K562 (cell line): ENCODE measurements at regions not wholly inside any gene's neighbourhood (a gene's known extent, or its start where the extent isn't known, plus 50 kb on each side); places are given as distances from the start of the nearest gene placed in this dataset.

Experiments
- ATAC-seq: fragments of 200-7000 bp; cut with Tn5 transposase; 3 replicates; pipeline ENCODE4 v1.9.1; 2020; ENCODE audit warnings: moderate library complexity
- BruUV-seq: library from RNA; stranded (reverse); fragments of 400-500 nt; replicated peaks from 2 replicates; lab custom pipeline; 2021; lab: Mats Ljungman, UMichigan
- CTCF ChIA-PET: fragments of 300-600 bp; formaldehyde crosslinking; extraction: SDS; loops from one replicate; lab custom pipeline; 2021; ENCODE audit warnings: low intra/inter-chr PET ratio; lab: Yijun Ruan, JAX
- POLR2A ChIA-PET: fragments of 300-600, 350-650 bp; sonication (Branson Sonifier 250); formaldehyde crosslinking; extraction: SDS; loops from one replicate; lab custom pipeline; 2021; ENCODE audit warnings: antibody characterized with exemption, inconsistent platforms; lab: Yijun Ruan, JAX
- DNase-seq, 4 experiments: peaks; one replicate each; pipeline versions ENCODE4 v3.0.0 to v3.0.0-alpha.2; 2011 to 2018; ENCODE audit warnings: low spot score in 3 of 4, mixed read lengths in 3 of 4; ENCODE audit errors: extremely low read depth in 1 of 4
- FAIRE-seq: peaks from 2 replicates; lab custom pipeline; 2011; peaks lifted over from hg19 to GRCh38; lab: Jason Lieb, UNC
- H2AFZ ChIP-seq: 2 replicates; pipeline ENCODE4 v1.6.0; 2011; ENCODE audit warnings: low read depth, low read length, control low read depth, inconsistent platforms
- H3K27ac ChIP-seq: fragments of 200-600 bp; 3 replicates; pipeline ENCODE4 v1.8.0; 2011; ENCODE audit warnings: low read depth, mild to moderate bottlenecking, control low read depth, inconsistent platforms, low read length, moderate library complexity, mixed read lengths; ENCODE audit errors: extremely low read depth
- H3K27me3 ChIP-seq, 2 experiments: fragments of 300-600 bp in 1 of 2; 2 replicates in 1 of 2; 3 replicates in 1 of 2; pipeline versions ENCODE4 v1.6.0 to v1.8.0; 2011; ENCODE audit warnings: inconsistent platforms in 2 of 2, low read length in 2 of 2, mild to moderate bottlenecking in 1 of 2, mixed read lengths in 1 of 2, moderate library complexity in 1 of 2; ENCODE audit not compliant: control insufficient read depth in 2 of 2, insufficient read depth in 2 of 2
- H3K36me3 ChIP-seq: fragments of 300-600 bp; 3 replicates; pipeline ENCODE4 v1.8.0; 2011; ENCODE audit warnings: mild to moderate bottlenecking, low read length, inconsistent platforms; ENCODE audit not compliant: control insufficient read depth, insufficient read depth
- H3K4me1 ChIP-seq, 2 experiments: fragments of 200-600 bp in 1 of 2; replicated peaks in 1 of 2; 2 replicates in 1 of 2; 3 replicates in 1 of 2; pipeline versions ENCODE4 v1.5.1 to v1.8.0; 2011; ENCODE audit warnings: inconsistent platforms in 2 of 2, low read length in 2 of 2, mild to moderate bottlenecking in 1 of 2, mixed read lengths in 1 of 2, moderate library complexity in 1 of 2; ENCODE audit not compliant: control insufficient read depth in 2 of 2, insufficient read depth in 2 of 2
- H3K4me2 ChIP-seq: 2 replicates; pipeline ENCODE4 v1.6.1; 2011; ENCODE audit warnings: low read length, control low read depth, inconsistent platforms, mixed read lengths; ENCODE audit not compliant: insufficient read depth
- H3K4me3 ChIP-seq: fragments of 200-600 bp; sonication (generic), shearing (Covaris generic); 2 replicates; pipeline ENCODE4 v1.5.1; 2016; ENCODE audit warnings: control low read depth, inconsistent platforms
- H3K79me2 ChIP-seq: fragments of 200-600 bp; 3 replicates; pipeline ENCODE4 v1.8.0; 2011; ENCODE audit warnings: low read length, inconsistent platforms; ENCODE audit not compliant: control insufficient read depth, insufficient read depth
- H3K9ac ChIP-seq, 2 experiments: 2 replicates each; pipeline versions ENCODE4 v1.6.0 to v1.6.1; 2011; ENCODE audit warnings: low read depth in 2 of 2, low read length in 2 of 2, control low read depth in 1 of 2, inconsistent platforms in 1 of 2, mild to moderate bottlenecking in 1 of 2, mixed read lengths in 1 of 2; ENCODE audit not compliant: insufficient read depth in 1 of 2
- H3K9me1 ChIP-seq: one replicate; pipeline ENCODE4 v1.6.0; 2011; ENCODE audit warnings: inconsistent platforms, mild to moderate bottlenecking, low read length, moderate library complexity; ENCODE audit not compliant: control insufficient read depth, insufficient read depth
- H3K9me3 ChIP-seq: replicated peaks from 2 replicates; pipeline ENCODE4 v1.5.1; 2011; ENCODE audit warnings: low read depth, low read length, inconsistent platforms; ENCODE audit not compliant: control insufficient read depth, insufficient read depth
- H4K20me1 ChIP-seq: replicated peaks from 2 replicates; pipeline ENCODE4 v1.6.1; 2011; ENCODE audit warnings: low read length, inconsistent platforms, mixed read lengths; ENCODE audit not compliant: control insufficient read depth, insufficient read depth
- BACH1 ChIP-seq: fragments of 200-800 bp; sonication (Bioruptor generic); IDR thresholded peaks from 2 replicates; pipeline ENCODE4 v1.6.1; 2016; ENCODE audit warnings: missing genetic modification characterization, missing compliant biosample characterization
- RBFOX2 ChIP-seq: fragments of 200-400 bp; formaldehyde crosslinking; IDR thresholded peaks from 2 replicates; pipeline ENCODE4 v1.6.1; 2017; ENCODE audit warnings: low read depth, mild to moderate bottlenecking, low read length, moderate library complexity
- ZNF436 ChIP-seq: fragments of 250-450, 450-650 bp; sonication (Bioruptor Pico); formaldehyde crosslinking; IDR thresholded peaks from 2 replicates; pipeline ENCODE4 v1.7.0; 2020; ENCODE audit warnings: mild to moderate bottlenecking
- ZNF655 ChIP-seq: fragments of 250-450 bp; sonication (Bioruptor Pico); IDR thresholded peaks from 2 replicates; pipeline ENCODE4 v1.5.0; 2021
- WGBS: fragments of 100-300 bp; shearing (Covaris generic); methylation state at CpG from one replicate; pipeline ENCODE4 v1.1.6; 2016; ENCODE audit warnings: low coverage, mixed read lengths; ENCODE audit not compliant: insufficient coverage; ENCODE audit errors: missing lambda C conversion rate; 5-methylcytosine and 5-hydroxymethylcytosine counted together
- in situ Hi-C: fragments of 300-500 bp; cut with MboI; formaldehyde crosslinking; loops from 4 replicates; pipeline ENCODE4 v1.15.0; 2018; ENCODE audit warnings: inconsistent platforms, mixed read lengths
- intact Hi-C: fragments of 100-400 bp; cut with micrococcal nuclease; formaldehyde crosslinking; loops from 2 replicates; pipeline ENCODE4 v1.14.2; 2022
- TF ChIP-seq, protein P1 (sequence below), 2 experiments: fragments of 450-650 bp; IDR thresholded peaks; 2 replicates each; pipeline ENCODE4 v1.6.1; 2018; ENCODE audit warnings: mild to moderate bottlenecking in 2 of 2, low read depth in 1 of 2; ENCODE audit not compliant: partially characterized antibody in 2 of 2

DNA sequence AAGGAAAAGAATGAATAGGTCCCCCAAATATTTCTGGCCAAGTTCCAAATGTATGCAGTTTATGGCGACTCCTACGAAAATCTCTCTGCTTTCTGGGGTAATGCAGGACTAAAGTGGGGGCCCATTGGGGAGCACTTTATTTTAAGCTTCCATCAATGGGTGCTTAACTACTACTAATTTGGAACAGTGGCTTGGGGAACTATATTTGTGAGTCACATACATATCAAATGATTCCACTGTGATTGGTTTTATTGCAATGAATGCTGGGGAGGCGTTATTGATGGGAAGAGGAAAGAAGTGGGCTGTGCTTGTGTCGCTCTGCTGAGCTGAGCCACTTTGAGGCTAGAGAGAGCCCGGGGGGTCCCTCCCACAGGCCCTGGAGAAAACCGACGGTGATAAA, 560.4 kb upstream of the SALL3 start:
- H3K36me3 ChIP-seq: no peaks in the 10 kb centered on the region
- BruUV-seq: no TSS peak
- ATAC-seq (no peak), DNase-seq (no peak), FAIRE-seq (no peak)
- H3K4me3 ChIP-seq: no peak overlapping the region
- H3K79me2 ChIP-seq: no peaks in the 10 kb centered on the region
- TF ChIP-seq ZNF436 (no peak), BACH1 (no peak), ZNF655 (CRISPR knock-in tag) (no peak), RBFOX2 (no peak)
- TF ChIP-seq, protein P1, sequence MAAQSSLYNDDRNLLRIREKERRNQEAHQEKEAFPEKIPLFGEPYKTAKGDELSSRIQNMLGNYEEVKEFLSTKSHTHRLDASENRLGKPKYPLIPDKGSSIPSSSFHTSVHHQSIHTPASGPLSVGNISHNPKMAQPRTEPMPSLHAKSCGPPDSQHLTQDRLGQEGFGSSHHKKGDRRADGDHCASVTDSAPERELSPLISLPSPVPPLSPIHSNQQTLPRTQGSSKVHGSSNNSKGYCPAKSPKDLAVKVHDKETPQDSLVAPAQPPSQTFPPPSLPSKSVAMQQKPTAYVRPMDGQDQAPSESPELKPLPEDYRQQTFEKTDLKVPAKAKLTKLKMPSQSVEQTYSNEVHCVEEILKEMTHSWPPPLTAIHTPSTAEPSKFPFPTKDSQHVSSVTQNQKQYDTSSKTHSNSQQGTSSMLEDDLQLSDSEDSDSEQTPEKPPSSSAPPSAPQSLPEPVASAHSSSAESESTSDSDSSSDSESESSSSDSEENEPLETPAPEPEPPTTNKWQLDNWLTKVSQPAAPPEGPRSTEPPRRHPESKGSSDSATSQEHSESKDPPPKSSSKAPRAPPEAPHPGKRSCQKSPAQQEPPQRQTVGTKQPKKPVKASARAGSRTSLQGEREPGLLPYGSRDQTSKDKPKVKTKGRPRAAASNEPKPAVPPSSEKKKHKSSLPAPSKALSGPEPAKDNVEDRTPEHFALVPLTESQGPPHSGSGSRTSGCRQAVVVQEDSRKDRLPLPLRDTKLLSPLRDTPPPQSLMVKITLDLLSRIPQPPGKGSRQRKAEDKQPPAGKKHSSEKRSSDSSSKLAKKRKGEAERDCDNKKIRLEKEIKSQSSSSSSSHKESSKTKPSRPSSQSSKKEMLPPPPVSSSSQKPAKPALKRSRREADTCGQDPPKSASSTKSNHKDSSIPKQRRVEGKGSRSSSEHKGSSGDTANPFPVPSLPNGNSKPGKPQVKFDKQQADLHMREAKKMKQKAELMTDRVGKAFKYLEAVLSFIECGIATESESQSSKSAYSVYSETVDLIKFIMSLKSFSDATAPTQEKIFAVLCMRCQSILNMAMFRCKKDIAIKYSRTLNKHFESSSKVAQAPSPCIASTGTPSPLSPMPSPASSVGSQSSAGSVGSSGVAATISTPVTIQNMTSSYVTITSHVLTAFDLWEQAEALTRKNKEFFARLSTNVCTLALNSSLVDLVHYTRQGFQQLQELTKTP (IDR thresholded peaks at IDR 0.05; ENCODE audit: low read depth in 1 of 2, partially characterized antibody in 2 of 2): no peak
- peaks cover 0 to 6% of the 10 kb centered on the region in 2 experiments; a peak in 1 of 5 replicates for H3K27me3 ChIP-seq
- ChIA-PET CTCF (no interaction called here), POLR2A (no interaction called here)
- H3K4me2 ChIP-seq: no peak overlapping the region
- H2AFZ ChIP-seq: no peak overlapping the region
- H3K9me3 ChIP-seq: no peaks in the 10 kb centered on the region
- intact Hi-C loops (no loop called here), in situ Hi-C loops (no loop called here)
- no peaks in the 10 kb centered on the region for H4K20me1 ChIP-seq
- H3K4me1 ChIP-seq: no peaks in the 10 kb centered on the region
- WGBS: 2% methylated on average over 6 of the region's 7 CpGs
- no peak overlapping the region for H3K9ac ChIP-seq
- no peak overlapping the region for H3K27ac ChIP-seq
- H3K9me1 ChIP-seq: no peaks in the 10 kb centered on the region
